Mucosa of rectum (tissue), 2 donors: ENCODE measurements at regions not wholly inside any gene's neighbourhood (a gene's known extent, or its start where the extent isn't known, plus 50 kb on each side); places are given as distances from the start of the nearest gene placed in this dataset.

Experiments
- H3K27ac ChIP-seq, 2 donors: one replicate each; pipeline ENCODE4 v1.7.0; 2013; ENCODE audit warnings: inconsistent platforms in 2 of 2, low read depth in 2 of 2, low read length in 2 of 2
- H3K27me3 ChIP-seq, 2 donors: one replicate each; pipeline ENCODE4 v1.7.0; 2013; ENCODE audit warnings: low read length in 2 of 2; ENCODE audit not compliant: control insufficient read depth in 2 of 2, insufficient read depth in 2 of 2
- H3K36me3 ChIP-seq, 2 donors: one replicate each; pipeline ENCODE4 v1.7.0; 2013; ENCODE audit warnings: low read length in 2 of 2; ENCODE audit not compliant: control insufficient read depth in 2 of 2, insufficient read depth in 2 of 2
- H3K4me1 ChIP-seq, 2 donors: one replicate each; pipeline ENCODE4 v1.7.0; 2013; ENCODE audit warnings: low read length in 2 of 2, mild to moderate bottlenecking in 1 of 2; ENCODE audit not compliant: control insufficient read depth in 2 of 2, insufficient read depth in 2 of 2
- H3K4me3 ChIP-seq, 2 donors: one replicate each; pipeline ENCODE4 v1.7.0; 2013; ENCODE audit warnings: low read length in 2 of 2
- H3K9ac ChIP-seq, 2 donors: one replicate each; pipeline ENCODE4 v1.7.0; 2013; ENCODE audit warnings: low read length in 2 of 2, low read depth in 1 of 2, mild to moderate bottlenecking in 1 of 2
- H3K9me3 ChIP-seq, 2 donors: one replicate each; pipeline ENCODE4 v1.7.0; 2013; ENCODE audit warnings: low read length in 2 of 2; ENCODE audit not compliant: control insufficient read depth in 2 of 2
- donor health status: healthy.
- donor health status: Normal muscosa, but diverticular disease.

- Histone ChIP-seq H3K27ac (peak overlapping the region; percentile 74 to 90), H3K4me3 (no peak overlapping the region), H3K27me3 (no peaks in the 10 kb centered on the region), H3K36me3 (no peaks in the 10 kb centered on the region), H3K9me3 (no peaks in the 10 kb centered on the region), H3K9ac (no peak overlapping the region), H3K4me1 (peaks cover 50 to 52% of the 10 kb centered on the region in 2 donors)
Observed at GRCh38 chr2:46850742-46851141, 64.9 kb downstream of the MCFD2 start.

GRCh38 chr2:46849721-46850556, 65.7 kb downstream of the MCFD2 start:
- Histone ChIP-seq H3K9ac (peak overlapping the region in 1 of 2 donors; percentile 29), H3K36me3 (no peaks in the 10 kb centered on the region), H3K9me3 (no peaks in the 10 kb centered on the region), H3K4me3 (no peak overlapping the region), H3K27ac (peak overlapping the region; percentile 74 to 90), H3K27me3 (no peaks in the 10 kb centered on the region), H3K4me1 (peaks cover 50 to 52% of the 10 kb centered on the region in 2 donors)

- no peaks in the 10 kb centered on the region for H3K36me3 ChIP-seq
- H3K27ac ChIP-seq = peak overlapping the region; percentile 74 to 90
- H3K9me3 ChIP-seq = no peaks in the 10 kb centered on the region
- no peaks in the 10 kb centered on the region for H3K27me3 ChIP-seq
- H3K4me1 ChIP-seq = peaks cover 50 to 52% of the 10 kb centered on the region in 2 donors
- peak overlapping the region in 1 of 2 donors; percentile 29 for H3K9ac ChIP-seq
- no peak overlapping the region for H3K4me3 ChIP-seq
Observed at GRCh38 chr2:46849046-46849715, 66.4 kb downstream of the MCFD2 start.

GRCh38 chr2:46848447-46848846, 67.2 kb downstream of the MCFD2 start:
- no peak overlapping the region for H3K4me3 ChIP-seq

GRCh38 chr2:46847726-46848412, 67.7 kb downstream of the MCFD2 start:
- H3K36me3 ChIP-seq = no peaks in the 10 kb centered on the region
- no peak overlapping the region for H3K4me3 ChIP-seq
- H3K9ac ChIP-seq = peak overlapping the region; percentile 5 to 33
- peaks cover 50 to 52% of the 10 kb centered on the region in 2 donors for H3K4me1 ChIP-seq
- no peaks in the 10 kb centered on the region for H3K9me3 ChIP-seq
- no peaks in the 10 kb centered on the region for H3K27me3 ChIP-seq
- H3K27ac ChIP-seq = peak overlapping the region; percentile 90 to 93

More at GRCh38 chr2:46848447-46848846, 67.2 kb downstream of the MCFD2 start:
- Histone ChIP-seq H3K36me3 (no peaks in the 10 kb centered on the region), H3K4me1 (peaks cover 50 to 52% of the 10 kb centered on the region in 2 donors), H3K9ac (peak overlapping the region in 1 of 2 donors; percentile 5), H3K27me3 (no peaks in the 10 kb centered on the region), H3K9me3 (no peaks in the 10 kb centered on the region), H3K27ac (peak overlapping the region; percentile 90 to 93)

- Histone ChIP-seq H3K36me3 (no peaks in the 10 kb centered on the region), H3K9ac (peak overlapping the region; percentile 33 to 36), H3K9me3 (no peaks in the 10 kb centered on the region), H3K4me3 (peak overlapping the region in 1 of 2 donors; percentile 45), H3K27me3 (no peaks in the 10 kb centered on the region), H3K27ac (peak overlapping the region; percentile 90 to 93), H3K4me1 (peaks cover 50 to 52% of the 10 kb centered on the region in 2 donors)
Observed at GRCh38 chr2:46847185-46847710, 68.4 kb downstream of the MCFD2 start.

- H3K27me3 ChIP-seq = no peaks in the 10 kb centered on the region
- no peaks in the 10 kb centered on the region for H3K9me3 ChIP-seq
- peak overlapping the region; percentile 33 to 36 for H3K9ac ChIP-seq
- H3K4me3 ChIP-seq = peak overlapping the region; percentile 29 to 45
- H3K27ac ChIP-seq = peak overlapping the region; percentile 90 to 93
- H3K36me3 ChIP-seq = no peaks in the 10 kb centered on the region
- peaks cover 50 to 52% of the 10 kb centered on the region in 2 donors for H3K4me1 ChIP-seq
Observed at GRCh38 chr2:46846536-46846935, 69.1 kb downstream of the MCFD2 start.

- Histone ChIP-seq H3K9me3 (no peaks in the 10 kb centered on the region), H3K9ac (peak overlapping the region in 1 of 2 donors; percentile 33), H3K27ac (peak overlapping the region; percentile 90 to 93), H3K4me1 (peaks cover 49% of the 10 kb centered on the region in 2 donors), H3K4me3 (no peak overlapping the region), H3K27me3 (no peaks in the 10 kb centered on the region), H3K36me3 (no peaks in the 10 kb centered on the region)
Observed at GRCh38 chr2:46845542-46846486, 69.8 kb downstream of the MCFD2 start.

GRCh38 chr2:46844443-46844842, 71.2 kb downstream of the MCFD2 start:
- H3K36me3 ChIP-seq = no peaks in the 10 kb centered on the region
- H3K4me1 ChIP-seq = peaks cover 35% of the 10 kb centered on the region in 2 donors
- H3K27ac ChIP-seq = no peak overlapping the region
- no peak overlapping the region for H3K4me3 ChIP-seq
- H3K9ac ChIP-seq = no peak overlapping the region
- H3K9me3 ChIP-seq = no peaks in the 10 kb centered on the region
- H3K27me3 ChIP-seq = no peaks in the 10 kb centered on the region
